ENCODE measurements at regions not wholly inside any gene's neighbourhood (a gene's known extent, or its start where the extent isn't known, plus 50 kb on each side); places are given as distances from the start of the nearest gene placed in this dataset.
"Not testable (repeated sequence)": the region's sequence is repeated elsewhere in the genome, so short reads cannot be mapped to it uniquely, and the experiment has no call there.

DNA sequence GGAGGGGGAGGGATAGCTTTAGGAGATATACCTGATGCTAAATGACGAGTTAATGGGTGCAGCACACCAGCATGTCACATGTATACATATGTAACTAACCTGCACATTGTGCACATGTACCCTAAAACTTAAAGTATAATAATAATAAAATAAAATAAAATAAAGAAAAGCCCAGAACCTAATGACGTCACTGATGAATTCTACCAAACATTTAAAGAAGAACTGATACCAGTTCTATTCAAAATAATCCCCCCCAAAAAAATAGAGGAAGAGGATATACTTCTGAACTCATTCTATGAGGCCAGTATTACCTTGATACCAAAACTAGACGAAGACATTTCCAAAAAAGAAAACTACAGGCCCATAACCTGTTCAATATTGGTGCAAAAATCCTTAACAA, 68.6 kb upstream of the AR start:
- DNase-seq (ENCODE audit: low spot score): not testable (repeated sequence)

GRCh38 chrX:67480789-67481188, 63.0 kb upstream of the AR start:
- no peak for DNase-seq (ENCODE audit: low spot score)
